ENCODE measurements at regions not wholly inside any gene's neighbourhood (a gene's known extent, or its start where the extent isn't known, plus 50 kb on each side); places are given as distances from the start of the nearest gene placed in this dataset.

- Histone ChIP-seq H3K4me3 (no peak overlapping the region), H3K36me3 (no peaks in the 10 kb centered on the region), H3K9me3 (ENCODE audit: low read depth) (no peaks in the 10 kb centered on the region), H3K4me1 (ENCODE audit: low read depth) (no peaks in the 10 kb centered on the region), H3K27me3 (no peaks in the 10 kb centered on the region), H3K27ac (no peak overlapping the region)
- no peak for DNase-seq (ENCODE audit: low read depth in 1 of 2, low spot score in 1 of 2)
- TF ChIP-seq CTCF (IDR thresholded peaks at IDR 0.05; ENCODE audit: low read depth, low read length) = no peak
These were observed 136.3 kb downstream of the HS3ST3B1 start for GRCh38 chr17:14437176-14437575.

GRCh38 chr17:14436266-14436665, 135.4 kb downstream of the HS3ST3B1 start:
- no peak for TF ChIP-seq CTCF (IDR thresholded peaks at IDR 0.05; ENCODE audit: low read depth, low read length)
- Histone ChIP-seq H3K27ac (no peak overlapping the region), H3K36me3 (no peaks in the 10 kb centered on the region), H3K4me3 (no peak overlapping the region), H3K9me3 (ENCODE audit: low read depth) (no peaks in the 10 kb centered on the region), H3K4me1 (ENCODE audit: low read depth) (no peaks in the 10 kb centered on the region), H3K27me3 (no peaks in the 10 kb centered on the region)
- no peak for DNase-seq (ENCODE audit: low read depth in 1 of 2, low spot score in 1 of 2)

GRCh38 chr17:14434506-14434905, 133.6 kb downstream of the HS3ST3B1 start:
- DNase-seq (ENCODE audit: low read depth in 1 of 2, low spot score in 1 of 2) = no peak
- no peak overlapping the region for H3K27ac ChIP-seq
- H3K27me3 ChIP-seq = no peaks in the 10 kb centered on the region
- no peaks in the 10 kb centered on the region for H3K36me3 ChIP-seq
- no peak for TF ChIP-seq CTCF (IDR thresholded peaks at IDR 0.05; ENCODE audit: low read depth, low read length)
- no peaks in the 10 kb centered on the region for H3K4me1 ChIP-seq (ENCODE audit: low read depth)
- no peaks in the 10 kb centered on the region for H3K9me3 ChIP-seq (ENCODE audit: low read depth)
- no peak overlapping the region for H3K4me3 ChIP-seq

GRCh38 chr17:14432079-14432478, 131.2 kb downstream of the HS3ST3B1 start:
- TF ChIP-seq CTCF (IDR thresholded peaks at IDR 0.05; ENCODE audit: low read depth, low read length) = no peak
- no peak overlapping the region for H3K4me3 ChIP-seq
- no peaks in the 10 kb centered on the region for H3K9me3 ChIP-seq (ENCODE audit: low read depth)
- H3K36me3 ChIP-seq = no peaks in the 10 kb centered on the region
- no peak for DNase-seq (ENCODE audit: low read depth in 1 of 2, low spot score in 1 of 2)
- H3K27me3 ChIP-seq = no peaks in the 10 kb centered on the region
- H3K27ac ChIP-seq = no peak overlapping the region
- no peaks in the 10 kb centered on the region for H3K4me1 ChIP-seq (ENCODE audit: low read depth)

- no peak for TF ChIP-seq CTCF (IDR thresholded peaks at IDR 0.05; ENCODE audit: low read depth, low read length)
- Histone ChIP-seq H3K9me3 (ENCODE audit: low read depth) (no peaks in the 10 kb centered on the region), H3K4me1 (ENCODE audit: low read depth) (no peaks in the 10 kb centered on the region), H3K4me3 (no peak overlapping the region), H3K36me3 (no peaks in the 10 kb centered on the region), H3K27ac (no peak overlapping the region), H3K27me3 (no peaks in the 10 kb centered on the region)
- no peak for DNase-seq (ENCODE audit: low read depth in 1 of 2, low spot score in 1 of 2)
These were observed 128.2 kb downstream of the HS3ST3B1 start for GRCh38 chr17:14429084-14429483.

- H3K4me3 ChIP-seq = no peak overlapping the region
- no peaks in the 10 kb centered on the region for H3K27me3 ChIP-seq
- H3K36me3 ChIP-seq = no peaks in the 10 kb centered on the region
- TF ChIP-seq CTCF (IDR thresholded peaks at IDR 0.05; ENCODE audit: low read depth, low read length) = no peak
- no peaks in the 10 kb centered on the region for H3K9me3 ChIP-seq (ENCODE audit: low read depth)
- no peaks in the 10 kb centered on the region for H3K4me1 ChIP-seq (ENCODE audit: low read depth)
- H3K27ac ChIP-seq = no peak overlapping the region
- DNase-seq (ENCODE audit: low read depth in 1 of 2, low spot score in 1 of 2) = no peak
These were observed 127.8 kb downstream of the HS3ST3B1 start for GRCh38 chr17:14428648-14429029.

Data from cardiac muscle cell (in vitro differentiated cells and primary cell).